ENCODE measurements at regions not wholly inside any gene's neighbourhood (a gene's known extent, or its start where the extent isn't known, plus 50 kb on each side); places are given as distances from the start of the nearest gene placed in this dataset.

DNA sequence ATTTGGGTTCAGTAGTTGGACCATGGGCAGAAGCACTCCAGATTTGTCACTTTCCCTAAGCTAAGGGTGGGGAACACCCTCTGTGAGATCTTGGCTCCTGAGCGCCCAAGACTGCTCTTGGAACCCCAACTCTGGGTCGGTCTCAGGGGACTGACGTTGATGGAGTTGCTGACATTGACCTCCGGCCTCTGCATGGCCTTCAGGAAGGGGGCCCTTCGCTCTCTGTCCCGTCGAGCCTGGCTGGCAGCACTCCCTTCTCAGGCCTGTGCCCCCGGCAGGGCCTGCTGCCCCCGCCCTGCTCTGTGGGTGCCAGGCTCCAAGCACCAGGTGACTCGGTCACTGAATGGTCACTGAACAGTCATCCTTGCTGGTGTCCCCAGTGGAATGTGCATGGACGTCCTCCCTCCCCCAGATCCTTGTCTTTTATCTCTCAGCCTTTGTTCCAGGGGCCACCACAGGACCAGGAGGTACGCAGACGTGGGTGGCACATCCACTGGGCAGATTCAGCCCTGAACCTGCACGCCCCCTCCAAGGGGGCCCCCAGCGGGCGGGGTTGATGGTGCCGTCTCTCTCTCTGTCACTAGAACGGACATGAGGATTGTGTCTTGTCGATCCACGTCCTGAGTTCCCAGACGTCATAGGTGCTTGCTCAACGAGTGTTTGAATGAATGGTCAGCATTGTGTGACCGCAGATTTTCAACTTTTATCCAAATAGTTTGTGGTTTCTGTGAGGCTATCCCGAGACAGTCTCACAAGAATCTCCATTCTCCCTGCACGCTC lies 314.5 kb downstream of the SEC14L1 start (continued):
- TF ChIP-seq CTCF (CRISPR knock-in tag; IDR thresholded peaks at IDR 0.05) (no peak), NFATC3 (CRISPR knock-in tag; IDR thresholded peaks at IDR 0.05) (0 out of 2 replicates have a peak, but pooled peaks have one; percentile 34), ASH2L (IDR thresholded peaks at IDR 0.05; ENCODE audit: insufficient read length, low read depth, low read length) (peak; percentile 59), ZNF839 (CRISPR knock-in tag; IDR thresholded peaks at IDR 0.05; ENCODE audit: borderline replicate concordance) (0 out of 2 replicates have a peak, but pooled peaks have one; percentile 46), YEATS4 (CRISPR knock-in tag; IDR thresholded peaks at IDR 0.05; ENCODE audit: borderline replicate concordance) (peak; percentile 27; the same call in 1 of the 2 replicates), POLR2A (IDR thresholded peaks at IDR 0.05; ENCODE audit: insufficient read depth in 1 of 2, low read depth in 2 of 2, low read length in 2 of 2) (0 out of 4 replicates have a peak, but pooled peaks of 1 of the 2 experiments have one; percentile 24), MTF1 (CRISPR knock-in tag; IDR thresholded peaks at IDR 0.05) (no peak), PATZ1 (CRISPR knock-in tag; IDR thresholded peaks at IDR 0.05) (peak; percentile 88), RARA (CRISPR knock-in tag; IDR thresholded peaks at IDR 0.05) (peak; percentile 48; the same call in 1 of the 2 replicates), IRF2 (CRISPR knock-in tag; IDR thresholded peaks at IDR 0.05) (0 out of 2 replicates have a peak, but pooled peaks have one; percentile 38), RFXAP (CRISPR knock-in tag; IDR thresholded peaks at IDR 0.05; ENCODE audit: borderline replicate concordance) (no peak), TFAP4 (IDR thresholded peaks at IDR 0.05; ENCODE audit: borderline replicate concordance, low read depth) (peak; percentile 37; the same call in 1 of the 2 replicates), ZBTB21 (CRISPR knock-in tag; IDR thresholded peaks at IDR 0.05) (peak; percentile 85)
- TF ChIP-seq, protein P1, sequence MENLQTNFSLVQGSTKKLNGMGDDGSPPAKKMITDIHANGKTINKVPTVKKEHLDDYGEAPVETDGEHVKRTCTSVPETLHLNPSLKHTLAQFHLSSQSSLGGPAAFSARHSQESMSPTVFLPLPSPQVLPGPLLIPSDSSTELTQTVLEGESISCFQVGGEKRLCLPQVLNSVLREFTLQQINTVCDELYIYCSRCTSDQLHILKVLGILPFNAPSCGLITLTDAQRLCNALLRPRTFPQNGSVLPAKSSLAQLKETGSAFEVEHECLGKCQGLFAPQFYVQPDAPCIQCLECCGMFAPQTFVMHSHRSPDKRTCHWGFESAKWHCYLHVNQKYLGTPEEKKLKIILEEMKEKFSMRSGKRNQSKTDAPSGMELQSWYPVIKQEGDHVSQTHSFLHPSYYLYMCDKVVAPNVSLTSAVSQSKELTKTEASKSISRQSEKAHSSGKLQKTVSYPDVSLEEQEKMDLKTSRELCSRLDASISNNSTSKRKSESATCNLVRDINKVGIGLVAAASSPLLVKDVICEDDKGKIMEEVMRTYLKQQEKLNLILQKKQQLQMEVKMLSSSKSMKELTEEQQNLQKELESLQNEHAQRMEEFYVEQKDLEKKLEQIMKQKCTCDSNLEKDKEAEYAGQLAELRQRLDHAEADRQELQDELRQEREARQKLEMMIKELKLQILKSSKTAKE (CRISPR knock-in tag; IDR thresholded peaks at IDR 0.05; ENCODE audit: borderline replicate concordance), result peak; percentile 8; the same call in 1 of the 2 replicates
- TF ChIP-seq, protein P2, sequence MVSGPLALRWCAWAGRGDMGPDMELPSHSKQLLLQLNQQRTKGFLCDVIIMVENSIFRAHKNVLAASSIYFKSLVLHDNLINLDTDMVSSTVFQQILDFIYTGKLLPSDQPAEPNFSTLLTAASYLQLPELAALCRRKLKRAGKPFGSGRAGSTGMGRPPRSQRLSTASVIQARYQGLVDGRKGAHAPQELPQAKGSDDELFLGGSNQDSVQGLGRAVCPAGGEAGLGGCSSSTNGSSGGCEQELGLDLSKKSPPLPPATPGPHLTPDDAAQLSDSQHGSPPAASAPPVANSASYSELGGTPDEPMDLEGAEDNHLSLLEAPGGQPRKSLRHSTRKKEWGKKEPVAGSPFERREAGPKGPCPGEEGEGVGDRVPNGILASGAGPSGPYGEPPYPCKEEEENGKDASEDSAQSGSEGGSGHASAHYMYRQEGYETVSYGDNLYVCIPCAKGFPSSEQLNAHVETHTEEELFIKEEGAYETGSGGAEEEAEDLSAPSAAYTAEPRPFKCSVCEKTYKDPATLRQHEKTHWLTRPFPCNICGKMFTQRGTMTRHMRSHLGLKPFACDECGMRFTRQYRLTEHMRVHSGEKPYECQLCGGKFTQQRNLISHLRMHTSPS (CRISPR knock-in tag; IDR thresholded peaks at IDR 0.05; ENCODE audit: low read depth), result peak; percentile 93

All from HepG2 (cell line).